ENCODE measurements at regions not wholly inside any gene's neighbourhood (a gene's known extent, or its start where the extent isn't known, plus 50 kb on each side); places are given as distances from the start of the nearest gene placed in this dataset.
"Not testable (repeated sequence)": the region's sequence is repeated elsewhere in the genome, so short reads cannot be mapped to it uniquely, and the experiment has no call there.

DNA sequence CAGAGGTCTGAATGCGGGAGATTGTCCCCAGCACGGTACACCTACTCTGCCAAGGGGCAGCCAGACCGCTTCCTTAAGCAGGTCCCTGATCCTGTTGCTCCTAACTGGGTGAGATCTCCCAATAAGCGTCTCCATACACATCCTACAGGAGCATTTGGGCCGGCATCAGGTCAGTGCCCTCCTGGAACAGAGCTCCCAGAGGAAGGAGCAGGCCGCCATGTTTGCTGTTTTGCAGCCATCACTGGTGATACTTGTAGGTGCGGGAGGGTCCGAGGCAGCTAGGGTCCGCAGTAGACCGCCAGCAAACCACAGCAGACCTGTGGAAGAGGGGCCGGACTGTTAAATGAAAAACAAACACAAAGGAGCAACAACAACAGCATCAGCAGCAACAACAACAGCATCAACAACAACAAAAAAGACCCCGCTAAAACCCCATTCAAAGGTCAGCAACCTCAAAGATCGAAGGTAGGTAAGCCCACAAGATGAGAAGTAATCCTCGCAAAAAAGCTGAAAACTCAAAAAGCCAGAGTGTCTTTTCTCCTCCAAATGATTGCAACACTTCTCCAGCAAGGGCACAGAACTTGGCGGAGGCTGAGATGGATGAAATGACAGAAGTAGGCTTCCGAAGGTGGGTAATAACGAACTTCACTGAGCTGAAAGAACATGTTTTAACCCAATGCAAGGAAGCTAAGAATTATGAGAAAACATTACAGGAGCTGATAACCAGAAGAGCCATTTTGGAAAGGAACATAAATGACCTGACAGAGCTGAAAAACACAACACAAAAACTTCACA, 79.0 kb upstream of the CDH7 start:
- no peaks in the 10 kb centered on the region for H3K36me3 ChIP-seq
- intact Hi-C loops (cut with DNase I) = no loop called here
- no peak overlapping the region for H3K27ac ChIP-seq
- no peaks in the 10 kb centered on the region for H3K27me3 ChIP-seq
- DNase-seq (ENCODE audit: extremely low spot score in 2 of 2) = no peak
- no peak overlapping the region for H3K4me3 ChIP-seq
- H3K4me1 ChIP-seq = no peaks in the 10 kb centered on the region
- H3K9me3 ChIP-seq = no peaks in the 10 kb centered on the region
- TF ChIP-seq CTCF (IDR thresholded peaks at IDR 0.05) (no peak), POLR2A (IDR thresholded peaks at IDR 0.05) (no peak), POLR2AphosphoS5 (IDR thresholded peaks at IDR 0.05; ENCODE audit: insufficient read depth in 1 of 2, low read depth in 1 of 2) (no peak)

GRCh38 chr18:65670145-65670544, 80.7 kb upstream of the CDH7 start:
- H3K27me3 ChIP-seq; H3K4me1 ChIP-seq; intact Hi-C loops (cut with DNase I); H3K27ac ChIP-seq; H3K36me3 ChIP-seq; H3K4me3 ChIP-seq; H3K9me3 ChIP-seq; DNase-seq (ENCODE audit: extremely low spot score in 2 of 2): not testable (repeated sequence)

DNA sequence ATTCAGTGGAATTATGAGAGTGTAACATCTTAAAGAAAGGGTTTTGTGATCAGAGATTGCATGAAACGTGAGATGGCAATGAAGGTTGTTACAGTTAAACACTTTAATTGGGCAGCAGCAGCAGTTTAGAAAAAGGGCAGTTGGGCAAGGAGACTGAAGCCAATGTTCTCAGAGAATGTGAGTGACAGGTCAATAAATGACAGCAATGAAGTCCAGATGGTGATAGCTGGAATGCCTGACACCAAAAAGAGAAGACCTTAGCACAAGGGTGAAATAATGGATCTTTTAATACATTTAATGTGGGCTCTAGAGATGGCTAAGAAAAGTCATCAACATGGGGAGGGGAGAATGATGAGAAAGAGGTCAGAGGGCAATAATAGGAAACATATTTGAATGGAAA, 89.4 kb upstream of the CDH7 start:
- H3K36me3 ChIP-seq = no peaks in the 10 kb centered on the region
- DNase-seq (ENCODE audit: extremely low spot score in 2 of 2) = no peak
- intact Hi-C loops (cut with DNase I) = no loop called here

DNA sequence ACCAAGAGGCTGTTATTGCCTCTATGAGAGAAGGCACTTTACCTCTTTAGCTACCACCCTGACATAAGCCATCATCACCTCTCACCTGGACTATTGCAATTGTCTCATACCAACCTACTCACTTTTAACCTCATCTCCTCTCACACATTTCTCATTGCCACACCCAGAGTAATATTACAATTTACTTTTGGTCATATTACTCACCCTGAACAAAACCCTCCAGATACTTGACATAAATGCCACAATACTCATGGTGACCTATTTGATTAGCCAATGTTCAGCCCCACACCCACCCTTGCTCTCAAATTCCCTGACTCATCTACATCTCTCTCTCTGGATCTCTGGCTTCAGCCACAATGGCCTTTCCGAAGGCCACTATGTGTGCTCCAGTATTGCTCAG, 90.9 kb upstream of the CDH7 start:
- intact Hi-C loops (cut with DNase I) = no loop called here
- Histone ChIP-seq H3K9me3 (no peaks in the 10 kb centered on the region), H3K4me1 (no peaks in the 10 kb centered on the region), H3K36me3 (no peaks in the 10 kb centered on the region), H3K4me3 (no peak overlapping the region), H3K27ac (no peak overlapping the region), H3K27me3 (no peaks in the 10 kb centered on the region)
- DNase-seq (ENCODE audit: extremely low spot score in 2 of 2) = no peak
- no peak for TF ChIP-seq POLR2A (IDR thresholded peaks at IDR 0.05)
- no peak for TF ChIP-seq POLR2AphosphoS5 (IDR thresholded peaks at IDR 0.05; ENCODE audit: insufficient read depth in 1 of 2, low read depth in 1 of 2)
- no peak for TF ChIP-seq CTCF (IDR thresholded peaks at IDR 0.05)

More for the DNA sequence above, 89.4 kb upstream of the CDH7 start:
- Histone ChIP-seq H3K9me3 (no peaks in the 10 kb centered on the region), H3K4me1 (no peaks in the 10 kb centered on the region), H3K4me3 (no peak overlapping the region), H3K27ac (no peak overlapping the region), H3K27me3 (no peaks in the 10 kb centered on the region)
- TF ChIP-seq CTCF (IDR thresholded peaks at IDR 0.05) = no peak
- TF ChIP-seq POLR2A (IDR thresholded peaks at IDR 0.05) = no peak
- no peak for TF ChIP-seq POLR2AphosphoS5 (IDR thresholded peaks at IDR 0.05; ENCODE audit: insufficient read depth in 1 of 2, low read depth in 1 of 2)

DNA sequence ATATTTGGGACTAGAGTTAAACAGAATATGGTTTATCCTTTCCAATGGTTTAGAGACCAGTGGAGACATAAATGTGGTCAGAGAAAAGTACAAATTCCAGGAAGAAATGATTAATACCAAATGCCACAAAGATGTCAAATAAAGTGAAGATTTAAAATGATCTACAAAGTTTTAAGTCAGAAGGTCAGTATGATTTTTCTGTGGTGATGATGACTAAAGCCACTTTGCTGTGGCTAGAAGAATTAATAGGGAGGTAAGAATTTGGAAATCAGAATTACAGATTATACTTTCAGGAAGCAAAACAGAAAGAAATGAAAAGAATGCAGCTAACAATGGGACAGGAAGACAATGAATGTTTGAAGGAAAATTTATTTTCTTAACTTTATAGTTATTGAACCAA, 91.5 kb upstream of the CDH7 start:
- Histone ChIP-seq H3K4me3 (no peak overlapping the region), H3K36me3 (no peaks in the 10 kb centered on the region), H3K27ac (no peak overlapping the region), H3K4me1 (no peaks in the 10 kb centered on the region), H3K9me3 (no peaks in the 10 kb centered on the region), H3K27me3 (no peaks in the 10 kb centered on the region)
- no peak for DNase-seq (ENCODE audit: extremely low spot score in 2 of 2)
- intact Hi-C loops (cut with DNase I) = no loop called here
- TF ChIP-seq POLR2AphosphoS5 (IDR thresholded peaks at IDR 0.05; ENCODE audit: insufficient read depth in 1 of 2, low read depth in 1 of 2) = no peak
- TF ChIP-seq CTCF (IDR thresholded peaks at IDR 0.05) = no peak
- no peak for TF ChIP-seq POLR2A (IDR thresholded peaks at IDR 0.05)
